ENCODE measurements at regions not wholly inside any gene's neighbourhood (a gene's known extent, or its start where the extent isn't known, plus 50 kb on each side); places are given as distances from the start of the nearest gene placed in this dataset.

DNA sequence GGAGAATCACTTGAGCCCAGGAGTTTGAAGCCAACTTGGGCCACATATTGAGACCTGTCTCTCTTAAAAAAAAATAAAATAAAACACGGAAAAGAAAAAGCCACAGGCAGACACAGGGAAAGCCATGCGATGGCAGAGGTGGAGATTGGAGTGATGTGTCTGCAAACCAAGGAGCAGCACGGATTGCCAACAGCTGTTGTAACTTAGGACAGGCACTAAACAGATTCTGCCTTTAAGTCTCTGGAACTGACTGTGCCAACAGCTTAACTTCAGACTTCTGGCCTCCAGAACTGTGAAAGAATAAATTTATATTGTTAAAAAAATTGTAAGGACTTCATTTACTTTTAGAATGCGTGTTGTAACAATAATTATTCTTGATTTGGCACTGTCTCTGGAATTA, 318.5 kb upstream of the CHD1 start:
- H3K4me3 Mint-ChIP-seq: no peak overlapping the region
- Histone ChIP-seq H3K36me3 (replicated peaks in 1 of 2; ENCODE audit: control insufficient read depth in 1 of 2, insufficient read depth in 2 of 2, low read length in 2 of 2) (no peaks in the 10 kb centered on the region), H3K9me3 (replicated peaks in 1 of 2; ENCODE audit: control insufficient read depth in 1 of 2, insufficient read depth in 1 of 2, low read length in 2 of 2) (no peaks in the 10 kb centered on the region), H3K27me3 (ENCODE audit: control insufficient read depth in 2 of 2, insufficient read depth in 2 of 2, low read length in 2 of 2) (no peaks in the 10 kb centered on the region), H3K27ac (ENCODE audit: low read depth in 1 of 2, low read length in 2 of 2) (no peak overlapping the region), H3K4me2 (replicated peaks; ENCODE audit: extremely low read depth, low read length, poor library complexity, severe bottlenecking) (no peak overlapping the region), H3K9ac (ENCODE audit: insufficient read depth, low read length, poor library complexity, severe bottlenecking) (no peak overlapping the region), H3K4me1 (ENCODE audit: control insufficient read depth in 1 of 2, insufficient read depth in 2 of 2, low read length in 2 of 2) (no peaks in the 10 kb centered on the region), H4K20me1 (ENCODE audit: insufficient read depth, low read length) (no peaks in the 10 kb centered on the region), H3K4me3 (replicated peaks in 1 of 3; ENCODE audit: low read depth in 2 of 3, low read length in 3 of 3) (no peak overlapping the region), H2AFZ (ENCODE audit: insufficient read depth, low read depth, low read length, poor library complexity, severe bottlenecking) (no peak overlapping the region), H3K79me2 (ENCODE audit: insufficient read depth, low read length) (no peaks in the 10 kb centered on the region)
- DNase-seq: no peak
- H3K4me1 Mint-ChIP-seq: no peaks in the 10 kb centered on the region
- H3K27me3 Mint-ChIP-seq (ENCODE audit: low read depth in 3 of 3): peaks cover 2 to 7% (median 5%) of the 10 kb centered on the region in 3 donors
- WGBS (ENCODE audit: insufficient coverage): 100% methylated on average over 1 of the region's 4 CpGs
- H3K36me3 Mint-ChIP-seq: no peaks in the 10 kb centered on the region
- TF ChIP-seq, protein P1, sequence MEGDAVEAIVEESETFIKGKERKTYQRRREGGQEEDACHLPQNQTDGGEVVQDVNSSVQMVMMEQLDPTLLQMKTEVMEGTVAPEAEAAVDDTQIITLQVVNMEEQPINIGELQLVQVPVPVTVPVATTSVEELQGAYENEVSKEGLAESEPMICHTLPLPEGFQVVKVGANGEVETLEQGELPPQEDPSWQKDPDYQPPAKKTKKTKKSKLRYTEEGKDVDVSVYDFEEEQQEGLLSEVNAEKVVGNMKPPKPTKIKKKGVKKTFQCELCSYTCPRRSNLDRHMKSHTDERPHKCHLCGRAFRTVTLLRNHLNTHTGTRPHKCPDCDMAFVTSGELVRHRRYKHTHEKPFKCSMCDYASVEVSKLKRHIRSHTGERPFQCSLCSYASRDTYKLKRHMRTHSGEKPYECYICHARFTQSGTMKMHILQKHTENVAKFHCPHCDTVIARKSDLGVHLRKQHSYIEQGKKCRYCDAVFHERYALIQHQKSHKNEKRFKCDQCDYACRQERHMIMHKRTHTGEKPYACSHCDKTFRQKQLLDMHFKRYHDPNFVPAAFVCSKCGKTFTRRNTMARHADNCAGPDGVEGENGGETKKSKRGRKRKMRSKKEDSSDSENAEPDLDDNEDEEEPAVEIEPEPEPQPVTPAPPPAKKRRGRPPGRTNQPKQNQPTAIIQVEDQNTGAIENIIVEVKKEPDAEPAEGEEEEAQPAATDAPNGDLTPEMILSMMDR (IDR thresholded peaks at IDR 0.05): no peak
- intact Hi-C loops (cut with micrococcal nuclease): no loop called here
- H3K9me3 Mint-ChIP-seq: peaks cover 0 to 7% (median 2%) of the 10 kb centered on the region in 7 donors
- no peak overlapping the region for H3K27ac Mint-ChIP-seq

DNA sequence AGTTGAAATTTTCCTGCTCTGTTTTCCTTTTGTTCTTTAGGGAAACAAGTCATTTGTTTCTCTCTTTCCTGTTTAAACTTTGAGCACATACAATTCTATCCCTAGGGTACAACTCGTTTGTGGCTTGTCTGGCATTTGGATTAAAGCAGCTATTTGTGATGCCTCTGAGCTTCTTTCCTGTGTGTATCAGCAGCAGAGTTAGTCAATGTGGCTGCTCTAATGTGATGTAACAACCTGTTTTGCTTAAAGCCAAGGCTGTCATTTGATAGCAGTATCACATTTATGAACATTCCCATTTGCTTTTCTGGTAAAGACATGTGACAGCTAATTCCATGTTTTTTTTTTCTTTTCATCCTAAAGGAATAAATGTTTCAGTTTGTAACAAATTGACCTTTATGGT, 314.3 kb upstream of the CHD1 start:
- no peak overlapping the region for H3K4me2 ChIP-seq (replicated peaks; ENCODE audit: extremely low read depth, low read length, poor library complexity, severe bottlenecking)
- no peaks in the 10 kb centered on the region for H3K9me3 ChIP-seq (replicated peaks in 1 of 2; ENCODE audit: control insufficient read depth in 1 of 2, insufficient read depth in 1 of 2, low read length in 2 of 2)
- H3K4me3 ChIP-seq (replicated peaks in 1 of 3; ENCODE audit: low read depth in 2 of 3, low read length in 3 of 3): no peak overlapping the region
- H3K4me1 Mint-ChIP-seq: no peaks in the 10 kb centered on the region
- no peaks in the 10 kb centered on the region for H3K4me1 ChIP-seq (ENCODE audit: control insufficient read depth in 1 of 2, insufficient read depth in 2 of 2, low read length in 2 of 2)
- H3K79me2 ChIP-seq (ENCODE audit: insufficient read depth, low read length): no peaks in the 10 kb centered on the region
- H3K27me3 ChIP-seq (ENCODE audit: control insufficient read depth in 2 of 2, insufficient read depth in 2 of 2, low read length in 2 of 2): no peaks in the 10 kb centered on the region
- H3K27ac ChIP-seq (ENCODE audit: low read depth in 1 of 2, low read length in 2 of 2): no peak overlapping the region
- H3K9ac ChIP-seq (ENCODE audit: insufficient read depth, low read length, poor library complexity, severe bottlenecking): no peak overlapping the region
- no peaks in the 10 kb centered on the region for H4K20me1 ChIP-seq (ENCODE audit: insufficient read depth, low read length)
- DNase-seq: no peak
- no peaks in the 10 kb centered on the region for H3K36me3 Mint-ChIP-seq
- H3K27ac Mint-ChIP-seq: no peak overlapping the region
- H3K4me3 Mint-ChIP-seq: no peak overlapping the region
- peaks cover 2 to 15% (median 2%) of the 10 kb centered on the region in 3 donors for H3K27me3 Mint-ChIP-seq (ENCODE audit: low read depth in 3 of 3)
- TF ChIP-seq, protein P1 (IDR thresholded peaks at IDR 0.05): no peak
- peaks cover 0 to 2% (median 0%) of the 10 kb centered on the region in 7 donors for H3K9me3 Mint-ChIP-seq
- intact Hi-C loops (cut with micrococcal nuclease): no loop called here
- no CpG with 5 or more reads among the region's 1 CpG for WGBS (ENCODE audit: insufficient coverage)
- no peaks in the 10 kb centered on the region for H3K36me3 ChIP-seq (replicated peaks in 1 of 2; ENCODE audit: control insufficient read depth in 1 of 2, insufficient read depth in 2 of 2, low read length in 2 of 2)
- no peak overlapping the region for H2AFZ ChIP-seq (ENCODE audit: insufficient read depth, low read depth, low read length, poor library complexity, severe bottlenecking)
